ENCODE measurements at regions not wholly inside any gene's neighbourhood (a gene's known extent, or its start where the extent isn't known, plus 50 kb on each side); places are given as distances from the start of the nearest gene placed in this dataset.
"Not testable (repeated sequence)": the region's sequence is repeated elsewhere in the genome, so short reads cannot be mapped to it uniquely, and the experiment has no call there.

GRCh38 chr10:60491162-60491561 lies 101.5 kb upstream of the ANK3 start:
- DNase-seq, result no peak
- Mint-ChIP-seq H3K27ac (no peak overlapping the region), H3K4me1 (peaks cover 2% of the 10 kb centered on the region), H3K9me3 (no peaks in the 10 kb centered on the region), H3K4me3 (no peak overlapping the region), H3K27me3 (no peaks in the 10 kb centered on the region), H3K36me3 (no peaks in the 10 kb centered on the region)
- CTCF ChIA-PET, result no interaction called here

GRCh38 chr10:60490013-60490412 lies 100.3 kb upstream of the ANK3 start:
- CTCF ChIA-PET, result no interaction called here
- no peak overlapping the region for H3K27ac Mint-ChIP-seq
- H3K4me3 Mint-ChIP-seq, result no peak overlapping the region
- no peaks in the 10 kb centered on the region for H3K27me3 Mint-ChIP-seq
- H3K9me3 Mint-ChIP-seq, result no peaks in the 10 kb centered on the region
- peaks cover 1% of the 10 kb centered on the region for H3K36me3 Mint-ChIP-seq
- no peak for DNase-seq
- H3K4me1 Mint-ChIP-seq, result peaks cover 2% of the 10 kb centered on the region

- peaks cover 1% of the 10 kb centered on the region for H3K36me3 Mint-ChIP-seq
- CTCF ChIA-PET, result no interaction called here
- no peak for DNase-seq
- H3K4me3 Mint-ChIP-seq, result no peak overlapping the region
- no peak overlapping the region for H3K27ac Mint-ChIP-seq
- no peaks in the 10 kb centered on the region for H3K9me3 Mint-ChIP-seq
- H3K4me1 Mint-ChIP-seq, result peaks cover 2% of the 10 kb centered on the region
- no peaks in the 10 kb centered on the region for H3K27me3 Mint-ChIP-seq
Measured at GRCh38 chr10:60488111-60488669, 98.5 kb upstream of the ANK3 start.

GRCh38 chr10:60487543-60487942 lies 97.9 kb upstream of the ANK3 start:
- Mint-ChIP-seq H3K4me1 (peaks cover 2% of the 10 kb centered on the region), H3K4me3 (no peak overlapping the region), H3K27me3 (no peaks in the 10 kb centered on the region), H3K9me3 (no peaks in the 10 kb centered on the region), H3K27ac (no peak overlapping the region), H3K36me3 (peaks cover 1% of the 10 kb centered on the region)
- CTCF ChIA-PET, result no interaction called here
- DNase-seq, result no peak

- H3K27ac Mint-ChIP-seq, result no peak overlapping the region
- no peaks in the 10 kb centered on the region for H3K27me3 Mint-ChIP-seq
- no peaks in the 10 kb centered on the region for H3K9me3 Mint-ChIP-seq
- H3K4me3 Mint-ChIP-seq, result no peak overlapping the region
- CTCF ChIA-PET, result no interaction called here
- no peak for DNase-seq
- no peaks in the 10 kb centered on the region for H3K4me1 Mint-ChIP-seq
- H3K36me3 Mint-ChIP-seq, result peaks cover 1% of the 10 kb centered on the region
Measured at GRCh38 chr10:60485025-60485424, 95.3 kb upstream of the ANK3 start.

GRCh38 chr10:60480865-60481563 lies 91.3 kb upstream of the ANK3 start:
- Mint-ChIP-seq H3K4me3 (no peak overlapping the region), H3K4me1 (no peaks in the 10 kb centered on the region), H3K27ac (no peak overlapping the region), H3K36me3 (peaks cover 1% of the 10 kb centered on the region), H3K27me3 (no peaks in the 10 kb centered on the region), H3K9me3 (no peaks in the 10 kb centered on the region)
- no peak for DNase-seq
- CTCF ChIA-PET, result no interaction called here

GRCh38 chr10:60479305-60480020 lies 89.8 kb upstream of the ANK3 start:
- CTCF ChIA-PET, result no interaction called here
- Mint-ChIP-seq H3K27ac (no peak overlapping the region), H3K4me3 (no peak overlapping the region), H3K27me3 (no peaks in the 10 kb centered on the region), H3K9me3 (no peaks in the 10 kb centered on the region), H3K4me1 (no peaks in the 10 kb centered on the region), H3K36me3 (no peaks in the 10 kb centered on the region)
- no peak for DNase-seq

GRCh38 chr10:60476451-60476850 lies 86.8 kb upstream of the ANK3 start:
- no peak for DNase-seq
- H3K9me3 Mint-ChIP-seq, result no peaks in the 10 kb centered on the region
- CTCF ChIA-PET, result no interaction called here
- H3K4me3 Mint-ChIP-seq, result no peak overlapping the region
- H3K27me3 Mint-ChIP-seq, result no peaks in the 10 kb centered on the region
- no peak overlapping the region for H3K27ac Mint-ChIP-seq
- no peaks in the 10 kb centered on the region for H3K4me1 Mint-ChIP-seq
- no peaks in the 10 kb centered on the region for H3K36me3 Mint-ChIP-seq

GRCh38 chr10:60473557-60473956 lies 83.9 kb upstream of the ANK3 start:
- no peaks in the 10 kb centered on the region for H3K36me3 Mint-ChIP-seq
- H3K9me3 Mint-ChIP-seq, result no peaks in the 10 kb centered on the region
- DNase-seq, result no peak
- no peaks in the 10 kb centered on the region for H3K27me3 Mint-ChIP-seq
- no peak overlapping the region for H3K4me3 Mint-ChIP-seq
- H3K4me1 Mint-ChIP-seq, result no peaks in the 10 kb centered on the region
- CTCF ChIA-PET, result no interaction called here
- no peak overlapping the region for H3K27ac Mint-ChIP-seq

- CTCF ChIA-PET, result no interaction called here
- Mint-ChIP-seq H3K4me1 (no peaks in the 10 kb centered on the region), H3K36me3 (peaks cover 2% of the 10 kb centered on the region)
Measured at GRCh38 chr10:60470091-60470490, 80.4 kb upstream of the ANK3 start.

GRCh38 chr10:60469147-60469546 lies 79.5 kb upstream of the ANK3 start:
- DNase-seq, H3K36me3 Mint-ChIP-seq, H3K27me3 Mint-ChIP-seq: not testable (repeated sequence)

More at GRCh38 chr10:60470091-60470490, 80.4 kb upstream of the ANK3 start:
- no peak for DNase-seq
- Mint-ChIP-seq H3K9me3 (no peaks in the 10 kb centered on the region), H3K27ac (no peak overlapping the region), H3K4me3 (no peak overlapping the region), H3K27me3 (no peaks in the 10 kb centered on the region)

GRCh38 chr10:60467202-60467546 lies 77.5 kb upstream of the ANK3 start:
- Mint-ChIP-seq H3K27me3 (no peaks in the 10 kb centered on the region), H3K4me3 (no peak overlapping the region), H3K27ac (no peak overlapping the region), H3K9me3 (no peaks in the 10 kb centered on the region), H3K4me1 (no peaks in the 10 kb centered on the region), H3K36me3 (peaks cover 2% of the 10 kb centered on the region)
- CTCF ChIA-PET, result no interaction called here
- no peak for DNase-seq

More at GRCh38 chr10:60469147-60469546, 79.5 kb upstream of the ANK3 start:
- H3K4me1 Mint-ChIP-seq, H3K9me3 Mint-ChIP-seq, H3K4me3 Mint-ChIP-seq, CTCF ChIA-PET, H3K27ac Mint-ChIP-seq: not testable (repeated sequence)

GRCh38 chr10:60466267-60467201 lies 76.9 kb upstream of the ANK3 start:
- Mint-ChIP-seq H3K4me3 (no peak overlapping the region), H3K36me3 (peaks cover 2% of the 10 kb centered on the region), H3K27ac (no peak overlapping the region), H3K27me3 (no peaks in the 10 kb centered on the region), H3K9me3 (no peaks in the 10 kb centered on the region), H3K4me1 (no peaks in the 10 kb centered on the region)
- CTCF ChIA-PET, result no interaction called here
- DNase-seq, result no peak

- Mint-ChIP-seq H3K27me3 (no peaks in the 10 kb centered on the region), H3K36me3 (peaks cover 2% of the 10 kb centered on the region), H3K4me3 (no peak overlapping the region), H3K9me3 (no peaks in the 10 kb centered on the region), H3K27ac (no peak overlapping the region), H3K4me1 (no peaks in the 10 kb centered on the region)
- DNase-seq, result no peak
- CTCF ChIA-PET, result no interaction called here
Measured at GRCh38 chr10:60465801-60466200, 76.1 kb upstream of the ANK3 start.

All from activated naive CD4-positive, alpha-beta T cell treated with anti-CD3 and anti-CD28 coated beads, Interleukin-2, amount 10 ng/mL, durations not matched to agents 7 days and 5 days (primary cell).